HG02623 (cell line): ENCODE measurements at regions not wholly inside any gene's neighbourhood (a gene's known extent, or its start where the extent isn't known, plus 50 kb on each side); places are given as distances from the start of the nearest gene placed in this dataset.

Source experiments
- ATAC-seq: cut with Tn5 transposase; IDR thresholded peaks from one replicate; pipeline ENCODE4 v1.9.1; 2021; ENCODE audit warnings: moderate library complexity; ENCODE audit not compliant: unreplicated experiment

DNA sequence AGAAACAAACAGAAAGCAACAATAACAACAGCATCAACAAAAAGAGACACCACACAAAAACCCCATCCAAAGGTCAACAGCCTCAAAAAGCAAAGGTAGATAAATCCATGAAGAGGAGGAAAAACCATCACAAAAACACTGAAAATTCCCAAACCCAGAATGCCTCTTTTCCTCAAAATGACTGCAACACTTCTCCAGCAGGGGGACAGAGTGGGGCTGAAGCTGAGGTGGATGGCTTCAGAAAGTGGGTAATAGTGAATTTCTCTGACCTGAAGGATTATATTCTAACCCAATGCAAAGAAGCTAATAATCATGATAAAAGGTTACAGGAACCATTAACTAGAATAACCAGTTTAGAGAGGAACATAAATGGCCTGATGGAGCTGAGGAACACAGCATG lies 888.2 kb downstream of the RAB28 start:
- ATAC-seq, result no peak

DNA sequence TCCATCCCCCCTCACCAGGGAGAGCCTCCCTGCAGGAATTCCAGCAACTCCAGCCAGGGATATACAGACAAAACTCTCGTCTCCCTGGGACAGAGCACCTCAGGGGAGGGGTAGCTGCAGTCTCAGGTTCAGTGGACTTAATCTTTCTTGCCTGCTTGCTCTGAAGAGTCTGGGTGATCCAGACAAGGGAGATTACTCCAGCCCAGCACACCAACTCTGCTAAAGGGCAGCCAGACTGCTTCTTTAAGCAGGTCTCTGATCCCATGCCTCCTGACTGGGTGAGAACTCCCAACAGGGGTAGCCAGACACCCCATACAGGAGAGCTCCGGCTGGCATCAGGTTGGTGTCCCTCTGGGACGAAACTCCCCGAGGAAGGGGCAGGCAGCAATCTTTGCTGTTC lies 888.7 kb downstream of the RAB28 start:
- no peak for ATAC-seq

DNA sequence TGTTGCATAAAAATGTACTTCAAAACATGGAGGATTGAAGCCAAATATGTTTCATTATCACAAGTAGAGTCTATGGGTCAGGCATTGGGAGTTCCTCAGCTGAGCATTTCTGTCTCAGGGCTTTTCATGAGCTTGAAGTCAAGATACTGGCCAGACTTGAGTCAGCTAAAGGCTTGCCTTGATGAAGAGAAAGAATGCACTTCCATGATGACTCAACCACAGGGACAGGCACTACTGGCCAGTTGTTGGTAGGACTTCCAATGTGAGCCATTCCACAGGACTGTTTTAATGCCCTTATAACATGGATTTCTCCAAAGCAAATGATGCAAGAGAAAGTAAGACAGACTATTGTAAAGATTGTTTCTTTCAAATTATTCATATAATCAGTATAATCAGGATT lies 895.6 kb downstream of the RAB28 start:
- ATAC-seq, result no peak

DNA sequence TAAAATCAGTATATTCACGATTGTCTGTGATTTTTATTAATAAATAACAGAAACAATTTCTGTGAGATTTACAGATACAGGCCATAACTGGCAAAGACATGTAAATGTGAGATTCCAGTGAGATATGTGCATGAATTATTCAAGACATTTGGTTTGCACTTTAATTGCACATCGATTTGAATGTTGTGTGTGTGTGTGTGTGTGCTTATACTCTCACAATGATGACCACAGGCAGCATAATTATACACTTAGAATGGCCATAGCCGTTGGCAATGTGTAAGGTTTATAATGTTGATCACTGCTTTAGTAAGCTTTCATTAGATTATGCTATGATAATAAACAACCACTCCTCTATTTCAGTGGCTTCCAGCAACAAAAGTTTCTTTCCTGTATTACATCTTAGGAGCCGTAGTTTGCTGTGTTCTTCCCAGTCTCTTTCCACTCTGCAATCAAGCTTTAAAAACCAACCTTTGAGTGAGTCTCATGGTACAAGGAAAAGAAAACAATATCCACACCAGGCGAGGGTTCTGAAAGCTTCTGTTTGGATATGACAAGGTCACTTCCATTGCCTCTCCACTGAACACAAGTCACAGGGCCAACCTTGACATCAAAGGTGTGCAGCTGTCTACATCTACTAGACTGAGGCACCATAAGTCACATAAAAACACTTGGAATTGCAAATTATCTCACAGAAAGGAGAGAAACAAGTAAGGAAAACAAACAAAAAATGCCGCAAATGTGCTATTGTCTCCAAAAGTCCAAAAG lies 897.7 kb downstream of the RAB28 start:
- no peak for ATAC-seq

DNA sequence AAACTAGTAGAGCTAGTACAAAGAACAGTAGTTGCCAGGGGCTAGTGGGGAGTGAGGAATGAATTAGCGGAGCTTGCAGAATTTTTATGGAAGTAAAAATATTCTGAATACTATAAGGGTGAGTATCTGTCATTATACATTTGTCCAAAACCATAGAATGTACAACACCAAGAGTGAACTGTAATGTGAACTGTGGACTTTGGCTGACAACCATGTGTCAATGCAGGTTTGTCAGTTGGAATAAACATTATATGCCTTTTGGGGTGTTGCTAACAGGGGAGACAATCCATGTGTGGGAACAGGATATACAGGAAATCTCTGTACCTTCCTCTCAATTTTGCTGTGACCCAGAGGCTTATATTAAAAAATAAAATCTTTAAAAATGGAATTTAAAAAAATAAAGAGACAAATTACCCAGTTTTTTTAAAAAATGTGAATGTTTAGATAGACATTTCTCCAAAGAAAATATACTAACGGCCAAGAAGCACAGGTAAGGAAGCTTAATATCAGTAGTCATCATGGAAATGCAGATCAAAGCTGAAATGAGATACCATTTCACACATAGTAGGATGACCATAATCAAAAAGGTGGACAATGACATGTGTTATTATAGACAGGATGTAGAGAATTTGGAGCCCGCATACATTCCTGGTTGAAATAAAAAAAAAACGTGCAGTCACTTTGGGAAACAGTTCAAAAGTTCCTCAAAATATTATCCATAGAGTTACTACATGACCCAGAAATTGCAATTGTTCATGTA lies 899.8 kb downstream of the RAB28 start:
- ATAC-seq, result no peak

DNA sequence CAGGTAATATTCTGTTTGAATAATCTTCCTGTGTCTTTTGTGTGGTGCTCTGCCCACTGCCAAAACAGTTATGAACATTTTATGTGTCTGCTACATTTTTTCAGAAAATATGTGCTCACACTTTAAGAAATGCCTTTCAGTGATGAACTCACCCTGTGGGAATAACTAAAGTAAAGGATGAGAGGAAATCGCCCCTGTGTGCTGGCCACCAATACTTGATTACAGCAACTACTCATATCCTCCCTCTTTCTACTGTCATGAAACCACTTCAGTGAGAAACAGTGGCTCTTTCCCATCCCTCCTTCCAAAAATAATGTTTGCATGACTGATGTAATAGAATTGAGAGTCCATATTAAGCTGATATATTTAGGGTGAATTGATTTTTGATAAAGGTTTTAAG lies 900.9 kb downstream of the RAB28 start:
- ATAC-seq, result no peak

DNA sequence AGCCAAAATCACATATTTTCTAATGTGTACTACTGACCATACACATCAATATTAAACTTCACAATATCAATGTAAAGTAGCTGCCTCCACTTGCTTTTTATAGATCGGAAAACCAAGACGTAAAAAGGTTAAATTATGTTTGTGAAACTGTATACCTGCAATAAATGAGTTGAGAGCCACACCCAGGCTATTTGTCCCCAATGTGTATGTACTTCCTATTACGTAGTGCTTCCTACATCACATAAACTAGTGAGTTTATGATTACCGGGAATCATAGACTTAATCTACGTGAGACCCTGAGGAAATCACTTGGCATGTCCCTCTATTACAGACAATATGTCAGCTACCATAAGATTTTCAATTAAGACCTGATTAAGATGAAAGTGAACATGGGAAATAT lies 903.4 kb downstream of the RAB28 start:
- ATAC-seq, result no peak

DNA sequence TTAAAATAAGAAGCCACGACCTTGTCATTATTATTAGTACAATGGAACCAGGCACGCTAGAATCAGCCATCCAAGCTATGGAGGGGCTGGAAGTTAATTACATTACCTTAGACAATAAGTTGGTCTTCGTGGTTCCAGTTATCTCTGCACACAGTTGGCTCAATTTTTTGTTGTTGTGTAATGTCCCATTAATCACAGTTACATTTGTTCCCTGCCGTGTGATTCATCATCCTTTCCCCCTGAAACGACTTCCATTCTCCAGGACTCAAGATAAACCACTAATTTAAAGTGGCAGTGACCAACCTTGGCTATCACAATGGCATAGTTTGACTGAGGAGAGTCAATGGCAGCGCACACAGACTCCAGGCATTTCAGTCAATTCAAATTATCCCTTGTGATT lies 905.0 kb downstream of the RAB28 start:
- ATAC-seq, result no peak

DNA sequence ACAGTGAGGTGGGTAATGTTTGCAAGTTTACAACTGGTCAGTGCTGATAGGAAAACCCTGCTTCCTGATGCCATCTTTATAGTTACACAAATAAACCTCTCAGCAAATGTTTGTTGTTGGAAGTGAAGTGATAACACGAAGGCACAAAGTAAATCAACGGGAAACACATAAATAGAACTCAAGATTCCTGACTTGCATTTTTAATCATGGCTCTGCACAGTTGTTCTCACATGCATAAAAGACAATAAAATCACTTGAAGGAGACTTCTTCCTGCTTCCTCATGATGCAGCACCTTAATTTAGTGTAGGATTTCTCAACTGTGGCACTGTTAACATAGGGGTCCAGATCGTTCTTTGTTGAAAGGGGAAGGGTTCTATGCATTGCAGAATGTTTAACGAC lies 907.7 kb downstream of the RAB28 start:
- no peak for ATAC-seq

DNA sequence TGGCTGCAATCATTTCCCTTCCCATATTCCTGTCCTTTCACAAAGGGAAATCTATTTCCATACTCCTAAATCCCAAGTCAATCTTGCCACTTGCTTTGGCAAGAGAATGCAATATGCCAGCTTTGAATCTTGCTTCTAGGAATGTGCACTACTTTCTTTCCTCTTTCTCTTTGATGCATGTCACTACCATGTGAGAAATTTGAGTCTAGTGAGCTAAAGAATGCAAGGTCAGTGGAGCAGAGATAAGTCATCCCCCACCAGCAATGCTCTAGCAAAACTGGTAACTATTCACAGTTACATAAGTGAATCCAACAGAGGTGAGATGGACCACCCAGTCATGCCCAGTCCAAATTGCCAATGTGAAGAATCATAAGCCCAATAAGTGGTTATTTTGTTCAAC lies 910.4 kb downstream of the RAB28 start:
- ATAC-seq, result no peak

DNA sequence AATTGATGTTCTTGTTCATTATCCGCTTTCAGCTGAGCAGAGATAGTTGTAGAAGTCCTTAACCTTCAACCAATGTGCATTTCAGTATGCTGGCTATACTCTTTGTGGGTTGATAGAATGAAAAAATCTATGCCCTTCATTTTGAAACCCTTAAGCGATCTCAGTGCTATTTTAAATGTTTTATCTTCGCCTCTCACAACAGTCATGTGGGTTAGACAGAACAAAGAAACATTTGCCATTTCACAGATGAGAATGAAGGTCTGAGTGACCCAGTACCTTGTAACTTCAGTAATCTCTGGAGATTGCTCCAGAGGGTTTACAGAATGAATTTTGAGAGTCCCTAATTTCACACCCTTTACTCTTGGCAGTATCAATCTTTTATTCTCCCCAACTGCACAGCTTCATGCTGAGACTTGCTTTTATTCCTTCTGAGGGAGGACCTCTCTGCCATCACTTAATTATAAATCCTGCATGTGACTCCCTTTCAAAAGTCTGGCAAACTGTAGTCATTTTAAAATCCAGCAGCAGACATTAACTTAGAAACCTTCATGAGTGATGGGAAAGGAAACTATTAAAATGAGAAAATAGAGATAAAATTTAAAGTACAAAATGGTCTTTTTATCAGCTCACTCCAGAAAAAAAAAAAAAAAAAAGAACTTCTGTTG lies 921.5 kb downstream of the RAB28 start:
- no peak for ATAC-seq

DNA sequence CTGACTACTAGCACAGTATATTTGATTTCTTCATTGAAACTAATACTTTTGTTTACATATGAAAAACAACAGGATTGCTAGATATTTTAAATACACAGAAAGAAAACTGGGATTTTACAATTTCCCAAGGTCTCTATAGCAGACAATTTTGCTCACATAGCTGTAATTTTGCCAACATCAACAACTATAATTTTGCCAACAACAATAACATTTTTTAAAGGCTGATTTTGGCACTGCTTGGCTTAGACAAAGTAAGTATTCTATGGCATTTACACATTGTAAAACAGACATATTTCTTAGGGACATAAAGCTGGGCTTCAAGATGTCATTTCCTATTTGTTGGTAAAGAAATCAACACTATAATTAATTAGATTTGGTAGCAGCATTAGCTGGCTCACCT lies 922.1 kb downstream of the RAB28 start:
- no peak for ATAC-seq

DNA sequence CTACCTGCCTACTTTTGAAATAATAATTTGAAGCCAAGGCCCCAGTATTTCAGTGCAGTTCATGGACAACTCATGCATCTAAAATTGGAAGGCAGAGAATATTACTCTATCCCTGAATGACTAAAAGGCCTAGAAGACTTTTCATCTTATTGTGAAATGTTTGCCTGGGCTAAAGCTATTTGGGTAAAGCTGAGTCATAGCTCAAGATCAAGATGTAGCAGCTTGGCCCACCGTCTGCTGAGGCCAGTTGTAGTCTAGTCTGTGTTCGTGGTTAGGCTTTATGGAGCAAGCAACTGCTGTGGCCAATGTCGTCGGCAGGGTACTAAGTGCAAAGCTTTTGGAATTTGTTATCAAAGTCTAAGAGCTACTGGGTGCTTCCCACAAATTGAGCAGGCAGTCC lies 929.1 kb downstream of the RAB28 start:
- no peak for ATAC-seq

DNA sequence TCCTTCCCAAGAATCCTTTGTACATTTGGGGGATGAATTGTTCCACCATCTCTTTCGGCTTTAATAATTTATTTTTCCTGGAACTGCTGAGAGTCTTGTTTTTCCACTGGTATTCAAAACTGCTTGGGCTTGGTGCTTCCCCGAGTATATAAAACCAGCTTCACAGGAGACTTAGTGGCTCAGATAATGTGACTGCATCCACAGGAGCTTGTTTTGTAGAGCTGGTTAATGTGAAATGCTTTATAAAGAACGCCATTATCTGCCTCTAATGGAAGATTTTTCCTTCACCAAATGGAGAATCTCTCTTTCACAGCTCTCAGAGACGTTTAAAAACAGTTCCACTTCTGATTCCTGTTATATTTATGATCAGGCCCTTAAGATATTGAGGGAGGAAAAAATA lies 935.5 kb downstream of the RAB28 start:
- no peak for ATAC-seq

DNA sequence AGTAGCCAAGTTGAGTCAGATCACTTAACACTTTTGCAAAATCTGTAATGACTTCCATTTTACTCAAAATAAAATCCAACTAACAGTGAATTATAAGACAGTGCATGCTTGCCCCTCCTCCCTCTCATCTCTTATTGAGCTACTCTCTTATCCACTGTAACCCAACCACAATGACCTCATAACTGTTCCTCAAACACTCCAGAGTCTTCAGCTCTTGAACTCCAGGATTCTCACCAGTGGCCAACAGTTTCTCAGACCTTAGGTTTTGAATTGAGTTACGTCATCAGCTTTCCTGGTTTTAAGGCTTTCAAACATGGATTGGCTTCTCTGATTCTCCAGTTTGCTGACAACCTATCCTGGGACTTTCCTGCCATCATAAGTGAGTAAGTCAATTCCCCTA lies 938.3 kb downstream of the RAB28 start:
- no peak for ATAC-seq

DNA sequence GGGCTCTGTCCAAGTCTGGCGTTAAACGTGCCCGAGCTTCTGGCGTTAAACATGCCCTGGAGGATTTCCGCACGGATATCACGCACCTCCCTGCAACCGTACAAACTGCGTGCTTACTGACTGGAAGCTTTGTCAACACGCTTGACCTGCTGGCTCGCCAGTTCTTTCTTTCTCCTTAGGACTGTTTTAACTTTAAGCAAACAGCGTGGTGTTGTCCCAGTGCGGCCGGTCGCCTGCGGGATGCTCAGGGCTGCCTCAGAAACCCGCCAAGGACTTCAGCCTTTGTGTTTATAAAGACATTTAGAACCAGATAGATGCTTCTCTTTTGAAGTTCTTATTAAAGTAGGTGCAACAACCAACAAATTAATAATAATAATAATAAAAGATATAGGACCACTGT lies 946.0 kb downstream of the RAB28 start:
- no peak for ATAC-seq

DNA sequence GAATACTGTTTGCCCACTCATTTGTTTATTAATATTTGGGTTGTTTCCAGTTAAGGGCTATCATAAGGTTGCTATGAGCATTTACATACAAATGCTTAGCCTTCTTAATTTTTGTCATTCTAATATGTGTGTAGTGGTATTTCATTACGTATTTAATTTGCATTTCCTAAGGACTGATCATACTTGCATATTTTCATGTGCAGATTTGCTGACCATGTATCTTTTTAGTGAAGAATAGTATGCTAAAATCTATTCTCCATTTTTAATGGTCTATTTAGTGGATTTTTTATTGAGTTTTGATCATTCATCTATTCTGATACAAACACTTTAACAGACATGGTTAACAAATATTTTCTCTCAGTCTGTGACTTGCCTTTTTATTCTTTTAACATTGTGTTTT lies 949.5 kb downstream of the RAB28 start:
- ATAC-seq, result no peak

DNA sequence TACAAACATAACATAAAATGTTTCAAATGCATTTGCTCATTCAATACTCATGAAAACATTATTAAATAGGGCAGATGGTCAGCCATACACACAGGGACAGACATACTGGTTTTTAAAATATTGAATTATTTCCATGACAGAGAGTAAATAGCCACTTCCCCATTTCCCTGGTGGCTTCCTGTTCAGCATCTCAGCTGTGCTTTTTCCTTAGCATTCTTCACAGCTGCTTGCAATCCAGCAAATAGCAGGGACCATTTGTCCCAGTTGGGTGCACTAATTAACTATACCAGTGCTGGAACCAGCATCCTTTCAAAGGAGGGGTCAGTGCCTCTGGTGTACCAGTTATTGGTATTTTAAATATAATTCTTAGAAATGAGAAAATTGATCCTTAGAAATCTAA lies 964.7 kb downstream of the RAB28 start:
- no peak for ATAC-seq

DNA sequence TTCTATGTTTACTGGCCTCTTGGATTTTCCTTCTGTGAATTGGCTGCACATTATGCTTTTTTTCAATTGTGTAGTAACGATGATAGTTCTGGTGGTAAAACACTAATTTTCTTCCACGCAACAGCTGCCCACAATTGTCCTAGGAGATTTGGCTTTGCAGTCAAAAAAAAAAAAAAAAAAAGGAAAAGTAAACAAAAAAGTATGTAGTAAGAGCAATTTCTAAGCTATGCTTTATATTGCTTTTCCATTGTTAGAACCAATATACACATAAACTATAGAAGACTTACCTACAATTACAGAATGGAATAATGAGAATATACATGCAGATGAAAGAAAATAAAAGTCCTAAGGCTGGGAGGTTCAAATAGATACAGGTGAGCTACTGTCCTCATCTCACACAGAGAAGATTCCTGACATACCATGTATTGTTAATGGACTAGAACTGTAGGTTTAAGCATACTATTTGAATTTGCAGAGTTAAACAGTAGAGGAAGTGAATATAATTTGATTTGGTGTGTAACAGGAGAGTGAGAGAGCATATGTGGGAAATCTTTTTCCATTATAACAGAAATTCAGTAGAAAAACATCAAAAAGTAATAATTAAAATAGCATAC lies 976.2 kb downstream of the RAB28 start:
- ATAC-seq, result no peak

DNA sequence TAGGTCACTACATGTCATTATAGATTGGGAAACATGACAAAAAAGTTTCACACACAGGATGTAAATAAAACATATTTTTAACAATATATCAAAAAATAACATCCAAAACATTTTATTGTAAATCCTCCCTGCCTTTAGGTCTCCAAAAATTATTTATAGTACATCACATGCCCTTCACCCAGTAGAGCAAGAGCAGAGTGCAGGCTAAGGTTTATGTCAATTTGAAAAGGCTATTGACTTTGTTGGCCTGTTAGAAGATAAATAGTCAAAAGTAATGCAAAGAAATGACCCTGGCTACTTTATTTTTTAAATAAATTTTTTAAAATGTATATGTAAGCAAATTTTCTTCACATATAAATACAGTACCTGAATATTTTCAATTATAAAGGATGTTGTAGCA lies 983.7 kb downstream of the RAB28 start:
- no peak for ATAC-seq

DNA sequence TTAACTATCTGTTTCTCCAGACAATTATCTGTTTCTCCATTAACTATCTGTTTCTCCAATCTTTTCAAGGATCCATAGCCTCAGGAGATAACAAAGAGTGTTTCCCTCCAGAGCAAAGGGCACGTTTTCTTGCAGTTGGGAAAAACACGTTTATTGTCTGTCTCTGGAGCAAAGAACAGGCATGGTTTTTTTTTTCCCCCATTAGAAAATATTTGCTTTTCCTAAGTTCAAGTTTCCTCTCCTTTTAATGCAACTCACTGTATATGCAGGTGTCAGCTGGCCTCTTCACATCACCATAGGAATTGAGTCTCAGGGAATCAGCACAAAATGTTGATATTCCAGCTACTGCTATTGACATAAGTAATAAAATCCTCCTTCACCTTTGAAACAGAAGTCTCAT lies 984.4 kb downstream of the RAB28 start:
- ATAC-seq, result no peak

DNA sequence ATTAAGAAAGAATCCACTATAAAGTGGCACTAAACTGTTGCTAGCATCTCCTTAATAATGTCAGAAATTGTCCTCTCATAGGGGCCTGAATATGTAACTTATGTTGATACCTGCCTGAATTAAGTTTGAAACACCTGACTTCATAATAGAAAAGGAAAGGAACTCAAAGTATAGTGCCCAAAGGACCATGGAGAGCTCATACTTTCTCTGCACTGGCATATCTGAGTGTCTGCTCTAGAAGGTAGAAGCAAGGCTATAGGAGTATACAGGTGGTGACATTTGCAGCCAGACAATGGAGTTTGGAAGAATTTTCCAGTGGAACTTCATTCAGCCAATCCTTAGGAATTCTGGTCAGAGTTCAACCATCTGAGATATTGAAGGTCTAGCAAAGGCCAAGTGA lies 988.9 kb downstream of the RAB28 start:
- no peak for ATAC-seq
